ENCODE measurements at regions not wholly inside any gene's neighbourhood (a gene's known extent, or its start where the extent isn't known, plus 50 kb on each side); places are given as distances from the start of the nearest gene placed in this dataset.

DNA sequence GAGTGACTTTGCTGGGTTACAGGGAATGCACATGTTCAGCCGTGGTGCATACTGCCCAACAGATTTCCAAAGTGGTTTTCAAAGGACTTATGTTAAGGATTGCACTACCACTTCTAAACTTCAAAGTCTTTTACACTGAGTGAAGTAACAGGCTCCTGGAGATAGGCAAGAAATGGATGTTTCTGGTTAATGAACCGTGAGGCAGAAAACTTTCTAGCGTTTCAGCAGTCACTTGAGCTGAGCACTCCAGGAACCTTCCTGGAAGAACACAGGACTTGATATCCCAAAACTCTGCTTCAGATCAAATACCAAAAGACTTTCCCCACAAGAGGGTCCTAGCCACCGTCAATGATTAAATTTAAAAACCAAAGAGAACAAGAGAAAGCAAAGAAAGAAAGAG lies 74.3 kb upstream of the ATP1A1 start:
- TF ChIP-seq YY1 (IDR thresholded peaks at IDR 0.05; ENCODE audit: insufficient read depth, insufficient read length) (no peak), SUZ12 (IDR thresholded peaks at IDR 0.05; ENCODE audit: extremely low read depth, insufficient read depth, insufficient read length) (no peak), ZNF274 (IDR thresholded peaks at IDR 0.05; ENCODE audit: low read depth, low read length) (no peak)

Data from NT2/D1 (cell line).